GM18520 (cell line): ENCODE measurements at regions not wholly inside any gene's neighbourhood (a gene's known extent, or its start where the extent isn't known, plus 50 kb on each side); places are given as distances from the start of the nearest gene placed in this dataset.

Source experiments
- ATAC-seq: cut with Tn5 transposase; IDR thresholded peaks from one replicate; pipeline ENCODE4 v1.9.1; 2021; ENCODE audit not compliant: unreplicated experiment

DNA sequence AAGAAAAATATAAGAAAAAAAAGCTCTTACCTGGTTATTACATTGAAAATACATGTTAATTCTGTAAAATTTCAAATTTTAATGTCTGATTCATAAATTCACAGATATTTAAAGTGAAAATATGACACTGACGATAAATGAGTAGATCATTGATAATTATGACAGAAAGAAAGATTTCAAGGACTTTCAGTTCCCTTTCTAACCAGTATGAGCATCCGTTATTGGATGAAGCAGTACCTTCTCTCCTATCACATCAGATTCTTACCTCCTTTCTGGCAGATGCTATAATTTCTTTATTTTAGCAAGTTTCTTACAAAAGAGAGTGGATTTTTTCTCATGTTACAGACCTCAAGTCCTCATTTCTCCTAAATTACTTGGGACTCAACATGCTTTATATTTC, 847.3 kb downstream of the JRKL start:
- ATAC-seq = no peak

DNA sequence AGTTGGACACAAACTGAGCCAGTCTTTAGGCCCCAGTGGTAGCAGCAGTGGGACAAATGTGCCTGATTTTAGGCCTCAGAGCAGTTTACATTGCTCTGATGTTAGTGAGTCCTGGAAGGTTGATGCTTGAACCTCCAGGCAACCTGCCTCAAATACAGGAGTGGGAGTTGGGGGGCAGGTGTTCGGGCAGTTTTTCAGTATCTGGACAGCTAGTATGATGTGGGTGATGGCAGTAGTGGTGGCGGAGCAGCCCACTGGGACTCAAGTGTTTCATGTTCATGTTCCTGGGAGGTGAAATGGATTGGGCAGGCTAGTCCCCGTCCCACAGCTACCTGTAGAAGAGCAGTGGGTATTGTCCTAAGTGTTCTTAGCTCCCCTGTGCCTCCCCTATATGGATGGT, 857.8 kb downstream of the JRKL start:
- no peak for ATAC-seq

DNA sequence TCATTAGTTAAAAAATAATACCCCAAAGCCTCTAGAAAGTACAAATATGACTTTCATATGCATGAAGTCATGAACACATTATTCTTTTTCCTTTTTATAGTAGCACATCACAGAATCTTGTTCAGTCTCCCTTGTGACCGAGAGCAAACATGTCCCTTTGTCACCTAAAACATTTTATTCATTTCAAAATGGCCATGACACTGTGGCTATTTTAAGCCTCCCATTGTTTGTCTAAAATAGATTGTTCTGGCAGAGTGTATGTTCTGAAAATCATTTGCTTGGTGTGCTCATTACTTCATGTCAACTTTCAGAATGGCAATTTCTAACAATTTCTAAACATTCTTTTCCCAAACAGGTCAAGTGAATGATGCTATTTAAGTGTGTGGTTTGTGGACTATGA, 865.0 kb downstream of the JRKL start:
- ATAC-seq = no peak

GRCh38 chr11:97259434-97259833, 869.6 kb downstream of the JRKL start:
- no peak for ATAC-seq

DNA sequence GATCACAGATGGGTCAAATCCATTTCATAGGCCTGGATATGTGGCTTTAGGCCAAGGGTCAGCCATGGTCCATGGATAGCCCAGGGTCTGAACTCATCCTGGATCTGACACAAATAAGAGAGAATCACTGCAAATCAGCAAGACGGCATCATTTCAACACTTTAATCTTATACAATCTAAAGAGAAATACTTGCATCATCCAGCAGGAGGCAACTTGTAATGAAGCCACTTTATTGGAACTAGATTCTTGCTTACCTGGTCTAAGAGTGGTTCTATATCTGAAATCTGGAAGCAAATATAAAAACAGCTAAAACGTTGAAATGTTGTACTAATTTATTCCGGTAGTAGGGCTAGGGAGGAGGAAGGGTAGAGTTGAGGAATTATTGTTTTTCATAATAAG, 870.1 kb downstream of the JRKL start:
- ATAC-seq = no peak

- ATAC-seq = no peak
These were observed 873.5 kb downstream of the JRKL start for GRCh38 chr11:97263183-97263858.

- no peak for ATAC-seq
These were observed 879.7 kb downstream of the JRKL start for GRCh38 chr11:97269527-97269926.

DNA sequence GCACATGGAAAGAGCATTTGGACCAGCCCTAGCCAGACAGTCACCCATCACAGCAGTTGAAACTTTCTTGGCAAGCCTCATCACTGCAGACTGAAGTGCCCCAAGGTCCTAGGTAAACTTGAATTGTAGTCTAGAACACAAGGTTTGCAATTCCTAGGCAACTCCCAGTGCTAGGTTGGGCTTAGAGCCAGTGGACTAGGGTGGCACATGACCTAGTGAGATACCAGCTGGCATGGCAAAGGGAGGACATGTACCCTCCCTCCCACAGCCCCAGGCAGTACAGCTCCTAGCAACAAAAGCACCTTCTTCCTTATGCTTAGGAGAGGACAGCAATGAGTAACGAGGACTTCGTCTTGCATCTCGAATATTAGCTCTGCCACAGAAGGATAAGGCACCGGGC, 889.5 kb downstream of the JRKL start:
- no peak for ATAC-seq

GRCh38 chr11:97280347-97280746, 890.5 kb downstream of the JRKL start:
- no peak for ATAC-seq

GRCh38 chr11:97289823-97290222, 900.0 kb downstream of the JRKL start:
- no peak for ATAC-seq

DNA sequence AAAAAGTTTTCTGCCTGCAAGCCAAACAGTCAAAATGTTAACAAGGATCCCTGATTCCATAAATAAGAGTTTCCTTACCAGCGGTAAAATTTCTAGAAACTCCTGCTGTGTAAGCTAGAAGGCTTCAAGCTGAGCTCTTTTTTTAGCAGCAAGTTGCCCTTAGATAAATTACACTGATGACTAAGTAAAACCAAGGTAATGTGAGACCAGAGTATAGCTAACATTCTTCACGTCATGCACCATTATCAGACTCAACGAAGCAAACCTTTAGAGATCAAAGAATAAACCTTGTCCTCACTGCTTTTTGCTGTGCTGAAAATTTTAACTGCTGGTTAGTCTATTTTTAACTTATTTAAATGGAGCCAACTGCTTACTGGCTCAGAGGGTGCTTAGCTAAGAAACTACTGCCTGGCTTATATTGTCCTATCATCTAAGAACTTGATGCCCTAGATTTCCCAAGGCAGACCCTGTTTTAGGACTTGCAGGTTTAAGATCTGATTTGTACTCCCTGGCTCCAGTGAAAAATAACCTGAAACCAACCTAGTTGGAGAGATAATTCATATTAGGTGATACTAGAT, 900.7 kb downstream of the JRKL start:
- no peak for ATAC-seq

DNA sequence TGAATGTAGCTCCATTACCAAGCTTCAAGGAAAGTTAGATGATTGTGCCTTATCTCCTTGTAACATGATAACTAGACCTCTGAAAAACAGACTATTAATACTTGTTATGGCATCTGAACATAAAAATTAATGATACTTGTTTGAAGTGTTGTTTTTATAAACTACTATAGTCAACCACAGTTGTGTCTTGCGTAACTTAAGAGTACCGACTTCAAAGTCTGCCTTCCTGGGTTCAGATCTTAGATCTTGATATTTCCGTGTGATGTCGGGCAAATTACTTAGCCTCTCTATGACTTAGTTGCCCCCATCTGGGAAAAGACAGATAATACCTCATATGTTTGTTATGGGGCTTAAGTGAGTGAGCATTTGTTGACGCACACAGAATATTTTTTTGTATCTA, 906.5 kb downstream of the JRKL start:
- no peak for ATAC-seq

- no peak for ATAC-seq
These were observed 919.5 kb downstream of the JRKL start for GRCh38 chr11:97309291-97309690.

GRCh38 chr11:97325693-97326092, 935.9 kb downstream of the JRKL start:
- ATAC-seq = no peak

GRCh38 chr11:97332271-97332670, 942.5 kb downstream of the JRKL start:
- no peak for ATAC-seq

DNA sequence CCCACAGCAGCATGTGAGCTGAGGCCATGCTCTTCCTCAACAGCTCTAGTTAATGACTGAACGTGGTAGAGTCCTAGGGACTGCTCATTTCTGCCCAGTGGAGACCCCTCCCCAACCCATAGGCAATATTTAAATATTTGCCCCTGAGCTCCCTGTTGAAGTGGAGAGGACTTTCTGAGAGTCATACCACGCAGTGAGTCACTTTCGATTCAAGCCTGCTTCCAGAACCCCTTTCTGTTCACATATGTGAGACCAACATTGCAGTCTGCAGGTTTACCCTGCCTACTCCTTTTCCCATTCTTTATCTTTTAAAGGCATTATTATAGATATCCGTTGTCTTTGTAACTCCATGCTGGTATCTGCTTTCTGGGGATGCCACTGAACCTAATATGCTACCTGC, 946.3 kb downstream of the JRKL start:
- ATAC-seq = no peak

GRCh38 chr11:97345032-97345431, 955.2 kb downstream of the JRKL start:
- no peak for ATAC-seq

GRCh38 chr11:97349201-97349600, 959.4 kb downstream of the JRKL start:
- no peak for ATAC-seq

- ATAC-seq = no peak
These were observed 962.1 kb downstream of the JRKL start for GRCh38 chr11:97351939-97352338.

DNA sequence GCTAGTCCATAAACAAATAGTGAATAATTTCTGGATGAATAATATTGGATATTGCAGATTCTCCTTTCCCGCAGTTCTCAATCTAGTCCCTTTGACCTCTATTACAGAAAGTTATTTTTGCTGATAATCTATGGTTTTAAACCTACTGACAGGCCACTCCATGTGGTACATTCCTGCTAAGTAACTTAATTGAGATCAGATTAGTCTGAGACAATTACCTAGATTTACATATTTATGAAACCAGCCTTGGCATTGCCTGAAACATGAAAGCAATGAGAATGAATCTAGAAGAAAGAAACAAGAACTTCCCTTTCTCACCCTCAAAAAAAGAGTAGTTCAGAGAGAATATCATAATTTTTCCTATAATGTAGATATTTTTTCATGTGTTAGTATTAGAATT, 964.2 kb downstream of the JRKL start:
- ATAC-seq = no peak

- no peak for ATAC-seq
These were observed 964.8 kb downstream of the JRKL start for GRCh38 chr11:97354576-97354975.

- ATAC-seq = no peak
These were observed 965.4 kb downstream of the JRKL start for GRCh38 chr11:97355230-97355629.

DNA sequence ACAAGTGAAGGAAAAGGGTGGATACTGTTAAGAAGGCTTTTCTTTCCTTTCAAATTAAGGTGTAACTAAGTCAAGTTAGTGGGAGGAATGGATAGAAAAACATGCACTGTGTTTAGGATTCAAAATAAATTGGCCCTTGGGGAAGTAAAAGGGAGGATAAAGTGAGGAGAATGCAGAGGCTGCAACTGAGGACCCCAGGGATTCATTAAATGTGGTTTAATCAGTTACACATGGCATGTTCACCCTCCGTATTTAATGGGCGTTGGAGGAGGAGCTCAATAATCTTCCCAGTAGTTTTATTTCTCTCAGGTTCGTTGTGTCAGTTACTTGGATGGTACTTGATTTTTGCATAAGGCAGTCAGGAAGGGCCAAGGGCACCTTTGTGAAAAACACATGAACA, 966.3 kb downstream of the JRKL start:
- no peak for ATAC-seq
